Mesenchymal stem cell (in vitro differentiated cells and primary cell): ENCODE measurements at regions not wholly inside any gene's neighbourhood (a gene's known extent, or its start where the extent isn't known, plus 50 kb on each side); places are given as distances from the start of the nearest gene placed in this dataset.
"Not testable (repeated sequence)": the region's sequence is repeated elsewhere in the genome, so short reads cannot be mapped to it uniquely, and the experiment has no call there.

Experiments used
- DNase-seq: peaks from one replicate; pipeline ENCODE4 v3.0.0-alpha.2; 2013
- H2AFZ ChIP-seq: one replicate; pipeline ENCODE4 v1.6.1; 2013; ENCODE audit warnings: low read depth, mild to moderate bottlenecking, control low read depth, inconsistent platforms, low read length, moderate library complexity
- H2AK5ac ChIP-seq: 2 replicates; pipeline ENCODE4 v1.6.1; 2013; ENCODE audit warnings: low read length, moderate library complexity, mild to moderate bottlenecking, inconsistent platforms; ENCODE audit not compliant: severe bottlenecking
- H2BK120ac ChIP-seq: one replicate; pipeline ENCODE4 v1.6.1; 2013; ENCODE audit warnings: low read depth, mild to moderate bottlenecking, inconsistent platforms, low read length, moderate library complexity
- H2BK12ac ChIP-seq, 2 experiments: one replicate each; pipeline ENCODE4 v1.6.1; 2013; ENCODE audit warnings: inconsistent platforms in 2 of 2, low read length in 2 of 2, mild to moderate bottlenecking in 2 of 2, moderate library complexity in 2 of 2, control low read depth in 1 of 2
- H2BK15ac ChIP-seq: one replicate; pipeline ENCODE4 v1.6.1; 2013; ENCODE audit warnings: mild to moderate bottlenecking, low read depth, inconsistent platforms; ENCODE audit not compliant: poor library complexity, severe bottlenecking
- H2BK5ac ChIP-seq: 2 replicates; pipeline ENCODE4 v1.6.1; 2013; ENCODE audit warnings: low read depth, mild to moderate bottlenecking, low read length, control low read depth, inconsistent platforms; ENCODE audit not compliant: poor library complexity, severe bottlenecking
- H3K14ac ChIP-seq, 2 experiments: one replicate each; pipeline ENCODE4 v1.6.1; 2013; ENCODE audit warnings: inconsistent platforms in 2 of 2, low read length in 2 of 2, control low read depth in 1 of 2, mild to moderate bottlenecking in 1 of 2, moderate library complexity in 1 of 2
- H3K18ac ChIP-seq, 2 experiments: one replicate each; pipeline ENCODE4 v1.6.1; 2013; ENCODE audit warnings: inconsistent platforms in 2 of 2, low read length in 2 of 2, control low read depth in 1 of 2, low read depth in 1 of 2, mild to moderate bottlenecking in 1 of 2
- H3K23ac ChIP-seq, 2 experiments: one replicate each; pipeline ENCODE4 v1.6.1; 2013; ENCODE audit warnings: inconsistent platforms in 2 of 2, low read length in 2 of 2, mild to moderate bottlenecking in 2 of 2, moderate library complexity in 2 of 2, control low read depth in 1 of 2
- H3K27ac ChIP-seq: 2 replicates; pipeline ENCODE4 v1.5.1; 2013; ENCODE audit warnings: mild to moderate bottlenecking, moderate library complexity, low read length, control low read depth, inconsistent platforms; ENCODE audit not compliant: poor library complexity, severe bottlenecking
- H3K27me3 ChIP-seq, 2 experiments: 2 replicates each; pipeline versions ENCODE4 v1.6.1 to v1.7.0; 2013; ENCODE audit warnings: low read length in 2 of 2, mild to moderate bottlenecking in 2 of 2, moderate library complexity in 2 of 2, control low read depth in 1 of 2, inconsistent platforms in 1 of 2; ENCODE audit not compliant: control insufficient read depth in 1 of 2, insufficient read depth in 1 of 2
- H3K36me3 ChIP-seq, 2 experiments: 2 replicates each; pipeline versions ENCODE4 v1.6.1 to v1.7.0; 2013; ENCODE audit warnings: low read length in 2 of 2, control low read depth in 1 of 2, inconsistent platforms in 1 of 2, low read depth in 1 of 2, mild to moderate bottlenecking in 1 of 2; ENCODE audit not compliant: insufficient read depth in 2 of 2, control insufficient read depth in 1 of 2
- H3K4ac ChIP-seq, 2 experiments: one replicate each; pipeline ENCODE4 v1.6.1; 2013; ENCODE audit warnings: inconsistent platforms in 2 of 2, low read length in 2 of 2, mild to moderate bottlenecking in 2 of 2, moderate library complexity in 2 of 2, control low read depth in 1 of 2, low read depth in 1 of 2
- H3K4me1 ChIP-seq: 2 replicates; pipeline ENCODE4 v1.6.1; 2013; ENCODE audit warnings: low read depth, low read length, control low read depth; ENCODE audit not compliant: control insufficient read depth, insufficient read depth
- H3K4me2 ChIP-seq: 2 replicates; pipeline ENCODE4 v1.6.1; 2013; ENCODE audit warnings: low read length, mild to moderate bottlenecking, inconsistent platforms; ENCODE audit not compliant: poor library complexity, severe bottlenecking
- H3K4me3 ChIP-seq, 2 experiments: 2 replicates each; pipeline versions ENCODE4 v1.5.1 to v1.7.0; 2013; ENCODE audit warnings: low read length in 2 of 2, mild to moderate bottlenecking in 2 of 2, control low read depth in 1 of 2, low read depth in 1 of 2; ENCODE audit not compliant: insufficient read depth in 1 of 2
- H3K79me1 ChIP-seq: replicated peaks from 2 replicates; pipeline ENCODE4 v1.6.1; 2013; ENCODE audit warnings: mild to moderate bottlenecking, control low read depth, low read length, inconsistent platforms; ENCODE audit not compliant: poor library complexity, severe bottlenecking
- H3K9ac ChIP-seq: 2 replicates; pipeline ENCODE4 v1.7.0; 2013; ENCODE audit warnings: mild to moderate bottlenecking, low read length, moderate library complexity
- H3K9me3 ChIP-seq: 2 replicates; pipeline ENCODE4 v1.7.0; 2013; ENCODE audit warnings: mild to moderate bottlenecking, low read length; ENCODE audit not compliant: control insufficient read depth
- H4K8ac ChIP-seq: one replicate; pipeline ENCODE4 v1.6.1; 2013; ENCODE audit warnings: inconsistent platforms, mild to moderate bottlenecking, low read length, moderate library complexity
- H4K91ac ChIP-seq: one replicate; pipeline ENCODE4 v1.6.1; 2013; ENCODE audit warnings: mild to moderate bottlenecking, low read length, inconsistent platforms
- WGBS: methylation state at CpG from one replicate; pipeline ENCODE4 v1.1.7; 2013; ENCODE audit warnings: mixed read lengths; 5-methylcytosine and 5-hydroxymethylcytosine counted together

GRCh38 chr2:77866661-77867060 is 344.5 kb upstream of the LRRTM4 start:
- no peak overlapping the region for H2AFZ ChIP-seq

GRCh38 chr2:77867146-77867545 is 345.0 kb upstream of the LRRTM4 start:
- DNase-seq = no peak
- no peak overlapping the region for H3K4ac ChIP-seq
- no peak overlapping the region for H2BK15ac ChIP-seq
- no peak overlapping the region for H4K91ac ChIP-seq
- H3K27ac ChIP-seq = no peak overlapping the region
- H2AK5ac ChIP-seq = no peak overlapping the region
- no peak overlapping the region for H2BK120ac ChIP-seq
- no peak overlapping the region for H3K23ac ChIP-seq
- H3K14ac ChIP-seq = no peak overlapping the region
- H3K79me1 ChIP-seq = no peaks in the 10 kb centered on the region
- no peak overlapping the region for H2AFZ ChIP-seq
- no peak overlapping the region for H3K18ac ChIP-seq
- H2BK12ac ChIP-seq = no peak overlapping the region
- H3K4me1 ChIP-seq = no peaks in the 10 kb centered on the region
- no peaks in the 10 kb centered on the region for H3K9me3 ChIP-seq
- H3K4me3 ChIP-seq = no peak overlapping the region
- no peak overlapping the region for H2BK5ac ChIP-seq
- no peak overlapping the region for H4K8ac ChIP-seq
- no peaks in the 10 kb centered on the region for H3K36me3 ChIP-seq
- H3K9ac ChIP-seq = no peak overlapping the region
- H3K4me2 ChIP-seq = no peak overlapping the region
- no peaks in the 10 kb centered on the region for H3K27me3 ChIP-seq

More at GRCh38 chr2:77866661-77867060, 344.5 kb upstream of the LRRTM4 start:
- H3K36me3 ChIP-seq = no peaks in the 10 kb centered on the region
- DNase-seq = no peak
- no peak overlapping the region for H2BK12ac ChIP-seq
- H3K9ac ChIP-seq = no peak overlapping the region
- H2BK15ac ChIP-seq = no peak overlapping the region
- H3K4me3 ChIP-seq = no peak overlapping the region
- H3K9me3 ChIP-seq = no peaks in the 10 kb centered on the region
- H3K4ac ChIP-seq = no peak overlapping the region
- 51% methylated on average over 2 of the region's 3 CpGs for WGBS
- no peak overlapping the region for H2AK5ac ChIP-seq
- H2BK5ac ChIP-seq = no peak overlapping the region
- H3K4me2 ChIP-seq = no peak overlapping the region
- H3K79me1 ChIP-seq = no peaks in the 10 kb centered on the region
- no peaks in the 10 kb centered on the region for H3K4me1 ChIP-seq
- H3K27ac ChIP-seq = no peak overlapping the region
- no peaks in the 10 kb centered on the region for H3K27me3 ChIP-seq
- no peak overlapping the region for H4K8ac ChIP-seq
- no peak overlapping the region for H3K23ac ChIP-seq
- H3K18ac ChIP-seq = no peak overlapping the region
- H2BK120ac ChIP-seq = no peak overlapping the region
- H4K91ac ChIP-seq = no peak overlapping the region
- H3K14ac ChIP-seq = no peak overlapping the region

- Histone ChIP-seq H4K91ac (no peak overlapping the region), H3K9me3 (no peaks in the 10 kb centered on the region), H4K8ac (no peak overlapping the region), H3K4me2 (no peak overlapping the region), H3K23ac (no peak overlapping the region), H2AFZ (no peak overlapping the region), H2BK5ac (no peak overlapping the region), H3K18ac (no peak overlapping the region), H2BK12ac (no peak overlapping the region), H3K4me1 (no peaks in the 10 kb centered on the region), H3K9ac (no peak overlapping the region), H3K36me3 (no peaks in the 10 kb centered on the region), H3K79me1 (no peaks in the 10 kb centered on the region), H2BK120ac (no peak overlapping the region), H3K14ac (no peak overlapping the region), H3K4ac (no peak overlapping the region), H3K4me3 (no peak overlapping the region), H2BK15ac (no peak overlapping the region), H2AK5ac (no peak overlapping the region), H3K27ac (no peak overlapping the region), H3K27me3 (no peaks in the 10 kb centered on the region)
- no peak for DNase-seq
- WGBS = 92% methylated on average over 2 of the region's 3 CpGs
Observed at GRCh38 chr2:77873506-77873905, 351.3 kb upstream of the LRRTM4 start.

- H3K23ac ChIP-seq, H4K8ac ChIP-seq, H2BK15ac ChIP-seq, H3K9ac ChIP-seq, H2AFZ ChIP-seq, H3K14ac ChIP-seq, H2BK12ac ChIP-seq, H2AK5ac ChIP-seq, H3K27me3 ChIP-seq, H2BK120ac ChIP-seq, H3K36me3 ChIP-seq, H3K4ac ChIP-seq, DNase-seq, H3K4me3 ChIP-seq, H3K4me2 ChIP-seq, H3K4me1 ChIP-seq, H3K79me1 ChIP-seq, H3K18ac ChIP-seq, H3K27ac ChIP-seq, H4K91ac ChIP-seq, H3K9me3 ChIP-seq, H2BK5ac ChIP-seq: not testable (repeated sequence)
- WGBS = 72% methylated on average over 6 of the region's 6 CpGs
Observed at GRCh38 chr2:77900211-77900610, 378.0 kb upstream of the LRRTM4 start.
